ENCODE measurements at regions not wholly inside any gene's neighbourhood (a gene's known extent, or its start where the extent isn't known, plus 50 kb on each side); places are given as distances from the start of the nearest gene placed in this dataset.

GRCh38 chr5:103973669-103974068 lies 411.1 kb upstream of the NUDT12 start:
- TF ChIP-seq EGR1 (IDR thresholded peaks at IDR 0.05; ENCODE audit: low read depth in 2 of 2) (no peak), CTCF (IDR thresholded peaks at IDR 0.05; ENCODE audit: low read depth, low read length, missing input control) (no peak), YY1 (IDR thresholded peaks at IDR 0.05) (no peak), MAX (IDR thresholded peaks at IDR 0.05) (no peak)

All from liver (tissue), 3 donors.